Bronchial epithelial cell (primary cell): ENCODE measurements at regions not wholly inside any gene's neighbourhood (a gene's known extent, or its start where the extent isn't known, plus 50 kb on each side); places are given as distances from the start of the nearest gene placed in this dataset.

Source experiments
- DNase-seq: peaks from one replicate; pipeline ENCODE4 v3.0.0-alpha.2; 2010; ENCODE audit warnings: low read depth
- FAIRE-seq: peaks from 2 replicates; lab custom pipeline; 2011; peaks lifted over from hg19 to GRCh38; lab: Jason Lieb, UNC
- H3K27me3 ChIP-seq: 2 replicates; pipeline ENCODE4 v1.5.1; 2011; ENCODE audit warnings: low read length; ENCODE audit not compliant: control insufficient read depth, insufficient read depth
- H3K36me3 ChIP-seq: 2 replicates; pipeline ENCODE4 v1.5.1; 2011; ENCODE audit warnings: low read length; ENCODE audit not compliant: control insufficient read depth, insufficient read depth
- H3K4me3 ChIP-seq: 2 replicates; pipeline ENCODE4 v1.5.1; 2011; ENCODE audit warnings: mild to moderate bottlenecking, low read depth, low read length, control low read depth
- CTCF ChIP-seq: IDR thresholded peaks from 2 replicates; pipeline ENCODE4 v1.5.1; 2011; ENCODE audit warnings: mild to moderate bottlenecking, moderate library complexity, low read length, control low read depth, inconsistent platforms; ENCODE audit not compliant: insufficient read depth, severe bottlenecking

GRCh38 chr10:113473011-113473410 lies 79.8 kb upstream of the HABP2 start:
- no peaks in the 10 kb centered on the region for H3K36me3 ChIP-seq
- H3K4me3 ChIP-seq: no peak overlapping the region
- no peak for DNase-seq
- H3K27me3 ChIP-seq: peaks cover 2% of the 10 kb centered on the region
- TF ChIP-seq CTCF: no peak
- no peak for FAIRE-seq

- no peak overlapping the region for H3K4me3 ChIP-seq
- TF ChIP-seq CTCF: no peak
- peaks cover 2% of the 10 kb centered on the region for H3K27me3 ChIP-seq
- no peaks in the 10 kb centered on the region for H3K36me3 ChIP-seq
- FAIRE-seq (no peak), DNase-seq (no peak)
Observed at GRCh38 chr10:113473851-113474250, 79.0 kb upstream of the HABP2 start.

- H3K36me3 ChIP-seq: no peaks in the 10 kb centered on the region
- no peak overlapping the region for H3K4me3 ChIP-seq
- H3K27me3 ChIP-seq: peaks cover 2% of the 10 kb centered on the region
- FAIRE-seq (peak; percentile 77), DNase-seq (no peak)
- TF ChIP-seq CTCF: no peak
Observed at GRCh38 chr10:113474752-113475151, 78.1 kb upstream of the HABP2 start.

GRCh38 chr10:113475381-113475807 lies 77.5 kb upstream of the HABP2 start:
- peaks cover 2% of the 10 kb centered on the region for H3K27me3 ChIP-seq
- FAIRE-seq (no peak), DNase-seq (peak; percentile 71)
- H3K4me3 ChIP-seq: no peak overlapping the region
- peak; percentile 33 for TF ChIP-seq CTCF
- no peaks in the 10 kb centered on the region for H3K36me3 ChIP-seq

GRCh38 chr10:113476191-113476590 lies 76.7 kb upstream of the HABP2 start:
- FAIRE-seq: no peak
- DNase-seq: no peak
- Histone ChIP-seq H3K27me3 (peaks cover 2% of the 10 kb centered on the region), H3K36me3 (no peaks in the 10 kb centered on the region), H3K4me3 (no peak overlapping the region)
- TF ChIP-seq CTCF: no peak

- H3K27me3 ChIP-seq: peaks cover 2% of the 10 kb centered on the region
- FAIRE-seq (no peak), DNase-seq (no peak)
- TF ChIP-seq CTCF: no peak
- no peaks in the 10 kb centered on the region for H3K36me3 ChIP-seq
- no peak overlapping the region for H3K4me3 ChIP-seq
Observed at GRCh38 chr10:113476673-113477072, 76.2 kb upstream of the HABP2 start.
